Prostate gland (tissue), 2 donors: ENCODE measurements at regions not wholly inside any gene's neighbourhood (a gene's known extent, or its start where the extent isn't known, plus 50 kb on each side); places are given as distances from the start of the nearest gene placed in this dataset.
"Not testable (repeated sequence)": the region's sequence is repeated elsewhere in the genome, so short reads cannot be mapped to it uniquely, and the experiment has no call there.

Experiments
- DNase-seq: peaks from one replicate; pipeline ENCODE4 v3.0.0-alpha.2; 2019; ENCODE audit warnings: low spot score
- H3K27ac ChIP-seq, 2 donors: fragments of 200-600 bp; sonication (generic); 2 replicates each; pipeline ENCODE4 v1.5.1; 2017 to 2019
- H3K27me3 ChIP-seq: fragments of 200-600 bp; sonication (generic); replicated peaks from 2 replicates; pipeline ENCODE4 v1.5.1; 2019; ENCODE audit not compliant: insufficient read depth
- H3K36me3 ChIP-seq, 2 donors: fragments of 200-600 bp; sonication (generic); 1 replicate in 1 of 2; 2 replicates in 1 of 2; pipeline versions ENCODE4 v1.5.1 to v1.8.1; 2017 to 2019
- H3K4me1 ChIP-seq: fragments of 200-600 bp; sonication (generic); replicated peaks from 2 replicates; pipeline ENCODE4 v1.5.1; 2019
- H3K4me3 ChIP-seq, 2 donors: fragments of 200-600 bp; sonication (generic); 2 replicates each; pipeline ENCODE4 v1.5.1; 2017 to 2019
- H3K9me3 ChIP-seq: fragments of 200-600 bp; sonication (generic); 2 replicates; pipeline ENCODE4 v1.5.1; 2017
- CTCF ChIP-seq, 4 experiments: fragments of 200-600 bp in 2 of 4; fragments of 450-650 bp in 2 of 4; sonication (generic) in 2 of 4; IDR thresholded peaks; 1 replicate in 3 of 4; 2 replicates in 1 of 4; pipeline ENCODE4 v1.5.1; 2016 to 2019; ENCODE audit warnings: antibody characterized with exemption in 4 of 4, mild to moderate bottlenecking in 2 of 4, moderate library complexity in 2 of 4
- POLR2A ChIP-seq: fragments of 450-650 bp; IDR thresholded peaks from one replicate; pipeline ENCODE4 v1.6.1; 2016; ENCODE audit warnings: antibody characterized with exemption, mild to moderate bottlenecking
- POLR2AphosphoS5 ChIP-seq: sonication (generic); formaldehyde crosslinking; IDR thresholded peaks from one replicate; pipeline ENCODE4 v1.6.1; 2017; ENCODE audit warnings: antibody characterized with exemption
- WGBS: methylation state at CpG from one replicate; pipeline ENCODE4 v1.1.5; 2018; 5-methylcytosine and 5-hydroxymethylcytosine counted together
- intact Hi-C: fragments of 100-400 bp; cut with DNase I; formaldehyde crosslinking; loops from one replicate; pipeline ENCODE4 v1.14.2; 2022

- intact Hi-C loops: no loop called here
These were observed 139.3 kb upstream of the NFIA start for GRCh38 chr1:60942896-60943638.

GRCh38 chr1:60942291-60942690 is 140.1 kb upstream of the NFIA start:
- no peaks in the 10 kb centered on the region for H3K27me3 ChIP-seq
- H3K36me3 ChIP-seq: no peaks in the 10 kb centered on the region
- intact Hi-C loops: no loop called here
- H3K9me3 ChIP-seq: no peaks in the 10 kb centered on the region
- H3K4me3 ChIP-seq: no peak overlapping the region
- DNase-seq: no peak
- TF ChIP-seq POLR2AphosphoS5: no peak
- no peak for TF ChIP-seq POLR2A
- TF ChIP-seq CTCF (IDR thresholded peaks at IDR 0.05): no peak
- WGBS: 76% methylated on average over 2 of the region's 2 CpGs
- H3K4me1 ChIP-seq: no peaks in the 10 kb centered on the region
- H3K27ac ChIP-seq: no peak overlapping the region

More at GRCh38 chr1:60942896-60943638, 139.3 kb upstream of the NFIA start:
- H3K27ac ChIP-seq: no peak overlapping the region
- H3K27me3 ChIP-seq: no peaks in the 10 kb centered on the region
- H3K4me3 ChIP-seq: no peak overlapping the region
- H3K4me1 ChIP-seq: no peaks in the 10 kb centered on the region
- H3K9me3 ChIP-seq: no peaks in the 10 kb centered on the region
- no peak for DNase-seq
- 85% methylated on average over 8 of the region's 8 CpGs for WGBS
- TF ChIP-seq POLR2A: no peak
- no peak for TF ChIP-seq POLR2AphosphoS5
- TF ChIP-seq CTCF (IDR thresholded peaks at IDR 0.05): no peak
- no peaks in the 10 kb centered on the region for H3K36me3 ChIP-seq

- H3K4me1 ChIP-seq, H3K4me3 ChIP-seq, H3K9me3 ChIP-seq, H3K27ac ChIP-seq, H3K36me3 ChIP-seq, H3K27me3 ChIP-seq, intact Hi-C loops, DNase-seq: not testable (repeated sequence)
- WGBS: 72% methylated on average over 2 of the region's 2 CpGs
These were observed 141.7 kb upstream of the NFIA start for GRCh38 chr1:60940685-60941084.

- TF ChIP-seq POLR2A: no peak
- no peak for TF ChIP-seq CTCF (IDR thresholded peaks at IDR 0.05)
- no peak for TF ChIP-seq POLR2AphosphoS5
- no peaks in the 10 kb centered on the region for H3K4me1 ChIP-seq
- intact Hi-C loops: no loop called here
- H3K4me3 ChIP-seq: no peak overlapping the region
- H3K27me3 ChIP-seq: no peaks in the 10 kb centered on the region
- WGBS: 97% methylated on average over 5 of the region's 5 CpGs
- no peaks in the 10 kb centered on the region for H3K9me3 ChIP-seq
- DNase-seq: no peak
- H3K27ac ChIP-seq: no peak overlapping the region
- no peaks in the 10 kb centered on the region for H3K36me3 ChIP-seq
These were observed 144.6 kb upstream of the NFIA start for GRCh38 chr1:60937720-60938119.

- H3K4me1 ChIP-seq: no peaks in the 10 kb centered on the region
- no peaks in the 10 kb centered on the region for H3K36me3 ChIP-seq
- H3K9me3 ChIP-seq: no peaks in the 10 kb centered on the region
- no peaks in the 10 kb centered on the region for H3K27me3 ChIP-seq
- no peak overlapping the region for H3K27ac ChIP-seq
- WGBS: 74% methylated on average over 4 of the region's 4 CpGs
- intact Hi-C loops: no loop called here
- DNase-seq: no peak
- H3K4me3 ChIP-seq: no peak overlapping the region
- TF ChIP-seq CTCF (IDR thresholded peaks at IDR 0.05) (no peak), POLR2AphosphoS5 (no peak), POLR2A (no peak)
These were observed 145.6 kb upstream of the NFIA start for GRCh38 chr1:60936591-60937342.
